ENCODE measurements at regions not wholly inside any gene's neighbourhood (a gene's known extent, or its start where the extent isn't known, plus 50 kb on each side); places are given as distances from the start of the nearest gene placed in this dataset.

DNA sequence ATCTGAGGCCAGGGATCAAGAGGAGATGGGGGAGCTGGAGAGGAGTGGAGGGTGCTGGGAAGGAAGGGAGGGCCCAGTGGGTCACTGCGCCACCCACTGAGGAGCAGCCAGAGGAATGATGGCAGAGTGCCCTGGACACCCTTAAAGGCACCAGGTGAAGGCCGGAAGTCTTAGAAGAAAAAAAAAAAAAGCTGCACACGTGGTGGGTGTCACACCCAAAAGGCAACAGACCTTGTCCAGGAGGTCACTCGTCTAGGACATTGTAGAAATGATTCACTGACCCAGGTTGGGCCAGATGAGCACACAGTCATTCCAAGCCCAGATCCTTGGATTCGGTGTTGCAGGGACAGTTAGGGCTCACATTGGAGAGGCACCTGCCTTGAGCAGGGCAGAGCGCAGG lies 93.5 kb upstream of the TRIM2 start:
- WGBS, 2 donors = 66 to 85% methylated on average over 6 of the region's 6 CpGs
- TF ChIP-seq CTCF (IDR thresholded peaks at IDR 0.05) = no peak
- no peak for TF ChIP-seq EP300 (IDR thresholded peaks at IDR 0.05)
- no peak for TF ChIP-seq POLR2AphosphoS5 (IDR thresholded peaks at IDR 0.05)
- TF ChIP-seq POLR2A (IDR thresholded peaks at IDR 0.05) = no peak
- Histone ChIP-seq H3K27me3 (no peaks in the 10 kb centered on the region), H3K27ac (no peak overlapping the region), H3K4me1 (peaks cover 0 to 11% (median 9%) of the 10 kb centered on the region in 4 donors), H3K4me3 (no peak overlapping the region), H3K36me3 (no peaks in the 10 kb centered on the region), H3K9me3 (no peaks in the 10 kb centered on the region)
- intact Hi-C loops (cut with DNase I) = loop anchor here (10.0 kb wide), 1 partner anchor 326 kb away; no protein-coding TSS in a partner anchor
- DNase-seq = no peak

GRCh38 chr4:153111426-153112040 lies 92.7 kb upstream of the TRIM2 start:
- Histone ChIP-seq H3K4me1 (peaks cover 0 to 18% (median 16%) of the 10 kb centered on the region in 4 donors), H3K4me3 (no peak overlapping the region), H3K27me3 (no peaks in the 10 kb centered on the region), H3K36me3 (no peaks in the 10 kb centered on the region), H3K9me3 (no peaks in the 10 kb centered on the region), H3K27ac (no peak overlapping the region)
- TF ChIP-seq EP300 (IDR thresholded peaks at IDR 0.05) (no peak), POLR2AphosphoS5 (IDR thresholded peaks at IDR 0.05) (no peak), POLR2A (IDR thresholded peaks at IDR 0.05) (no peak), CTCF (IDR thresholded peaks at IDR 0.05) (no peak)
- no peak for DNase-seq
- intact Hi-C loops (cut with DNase I) = loop anchor here (10.0 kb wide), 1 partner anchor 327 kb away; no protein-coding TSS in a partner anchor
- 88 to 92% methylated on average over 10 of the region's 10 CpGs for WGBS, 2 donors

DNA sequence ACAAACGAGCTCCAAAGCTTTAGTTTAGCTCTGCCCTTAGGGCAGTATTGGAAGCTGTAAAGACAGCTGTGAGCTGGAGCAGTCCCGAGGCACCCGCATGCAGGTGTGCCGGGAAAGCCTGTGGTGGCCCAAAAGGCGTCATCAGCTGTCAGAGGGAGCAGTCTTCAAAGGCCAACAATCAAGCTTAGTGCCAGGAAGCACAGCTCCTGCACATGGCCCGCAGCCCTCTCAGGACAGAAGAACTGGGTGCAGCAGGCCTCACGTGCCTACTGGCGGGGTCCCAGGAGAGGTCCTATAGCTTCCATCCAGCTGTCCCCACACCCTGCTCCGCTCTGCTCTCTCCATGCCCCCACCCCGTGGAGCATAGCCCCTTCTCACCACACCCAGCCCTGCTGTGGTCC lies 92.2 kb upstream of the TRIM2 start:
- H3K27ac ChIP-seq = no peak overlapping the region
- no peaks in the 10 kb centered on the region for H3K36me3 ChIP-seq
- H3K9me3 ChIP-seq = no peaks in the 10 kb centered on the region
- WGBS, 2 donors = 81 to 90% methylated on average over 10 of the region's 10 CpGs
- H3K27me3 ChIP-seq = no peaks in the 10 kb centered on the region
- intact Hi-C loops (cut with DNase I) = loop anchor here (10.0 kb wide), 1 partner anchor 327 kb away; no protein-coding TSS in a partner anchor
- peaks cover 0 to 19% (median 17%) of the 10 kb centered on the region in 4 donors for H3K4me1 ChIP-seq
- no peak for TF ChIP-seq POLR2A (IDR thresholded peaks at IDR 0.05)
- no peak for TF ChIP-seq EP300 (IDR thresholded peaks at IDR 0.05)
- no peak for TF ChIP-seq CTCF (IDR thresholded peaks at IDR 0.05)
- no peak for TF ChIP-seq POLR2AphosphoS5 (IDR thresholded peaks at IDR 0.05)
- no peak for DNase-seq
- H3K4me3 ChIP-seq = no peak overlapping the region

- H3K36me3 ChIP-seq = no peaks in the 10 kb centered on the region
- no peak overlapping the region for H3K27ac ChIP-seq
- no peak for TF ChIP-seq POLR2AphosphoS5 (IDR thresholded peaks at IDR 0.05)
- no peak for TF ChIP-seq POLR2A (IDR thresholded peaks at IDR 0.05)
- TF ChIP-seq CTCF (IDR thresholded peaks at IDR 0.05) = no peak
- no peak for TF ChIP-seq EP300 (IDR thresholded peaks at IDR 0.05)
- no peaks in the 10 kb centered on the region for H3K27me3 ChIP-seq
- no peaks in the 10 kb centered on the region for H3K9me3 ChIP-seq
- H3K4me3 ChIP-seq = no peak overlapping the region
- H3K4me1 ChIP-seq = peaks cover 0 to 19% (median 17%) of the 10 kb centered on the region in 4 donors
- no peak for DNase-seq
- intact Hi-C loops (cut with DNase I) = loop anchor here (10.0 kb wide), 1 partner anchor 328 kb away; no protein-coding TSS in a partner anchor
- WGBS, 2 donors = 84 to 91% methylated on average over 8 of the region's 8 CpGs
Observed at GRCh38 chr4:153113061-153113837, 91.0 kb upstream of the TRIM2 start.
